ENCODE measurements at regions not wholly inside any gene's neighbourhood (a gene's known extent, or its start where the extent isn't known, plus 50 kb on each side); places are given as distances from the start of the nearest gene placed in this dataset.

GRCh38 chr5:86885489-86886230, 267.9 kb downstream of the COX7C start:
- Histone ChIP-seq H3K9me3 (ENCODE audit: severe bottlenecking) (no peaks in the 10 kb centered on the region), H3K27me3 (ENCODE audit: insufficient read depth, low read depth, severe bottlenecking) (no peaks in the 10 kb centered on the region), H3K36me3 (no peaks in the 10 kb centered on the region), H3K27ac (no peak overlapping the region), H3K4me3 (ENCODE audit: low read depth, low read length) (no peak overlapping the region)
- no peak for TF ChIP-seq CTCF (IDR thresholded peaks at IDR 0.05; ENCODE audit: low read depth, low read length)
- no peak for DNase-seq

- Histone ChIP-seq H3K27me3 (ENCODE audit: insufficient read depth, low read depth, severe bottlenecking) (no peaks in the 10 kb centered on the region), H3K4me3 (ENCODE audit: low read depth, low read length) (no peak overlapping the region), H3K9me3 (ENCODE audit: severe bottlenecking) (no peaks in the 10 kb centered on the region), H3K36me3 (no peaks in the 10 kb centered on the region), H3K27ac (no peak overlapping the region)
- TF ChIP-seq CTCF (IDR thresholded peaks at IDR 0.05; ENCODE audit: low read depth, low read length): no peak
- no peak for DNase-seq
These were observed 272.6 kb downstream of the COX7C start for GRCh38 chr5:86890375-86890774.

GRCh38 chr5:86894056-86894455, 276.3 kb downstream of the COX7C start:
- Histone ChIP-seq H3K9me3 (ENCODE audit: severe bottlenecking) (no peaks in the 10 kb centered on the region), H3K27me3 (ENCODE audit: insufficient read depth, low read depth, severe bottlenecking) (no peaks in the 10 kb centered on the region), H3K27ac (no peak overlapping the region), H3K4me3 (ENCODE audit: low read depth, low read length) (no peak overlapping the region), H3K36me3 (no peaks in the 10 kb centered on the region)
- no peak for TF ChIP-seq CTCF (IDR thresholded peaks at IDR 0.05; ENCODE audit: low read depth, low read length)
- no peak for DNase-seq

- Histone ChIP-seq H3K36me3 (no peaks in the 10 kb centered on the region), H3K9me3 (ENCODE audit: severe bottlenecking) (no peaks in the 10 kb centered on the region), H3K27ac (no peak overlapping the region), H3K4me3 (ENCODE audit: low read depth, low read length) (no peak overlapping the region), H3K27me3 (ENCODE audit: insufficient read depth, low read depth, severe bottlenecking) (no peaks in the 10 kb centered on the region)
- no peak for TF ChIP-seq CTCF (IDR thresholded peaks at IDR 0.05; ENCODE audit: low read depth, low read length)
- no peak for DNase-seq
These were observed 279.2 kb downstream of the COX7C start for GRCh38 chr5:86896916-86897315.

GRCh38 chr5:86909418-86910295, 291.9 kb downstream of the COX7C start:
- TF ChIP-seq CTCF (IDR thresholded peaks at IDR 0.05; ENCODE audit: low read depth, low read length): no peak
- no peak for DNase-seq
- Histone ChIP-seq H3K4me3 (ENCODE audit: low read depth, low read length) (no peak overlapping the region), H3K9me3 (ENCODE audit: severe bottlenecking) (no peaks in the 10 kb centered on the region), H3K27me3 (ENCODE audit: insufficient read depth, low read depth, severe bottlenecking) (no peaks in the 10 kb centered on the region), H3K27ac (no peak overlapping the region), H3K36me3 (no peaks in the 10 kb centered on the region)

Measured in WERI-Rb-1 (cell line).